Suprapubic skin (tissue), 4 donors: ENCODE measurements at regions not wholly inside any gene's neighbourhood (a gene's known extent, or its start where the extent isn't known, plus 50 kb on each side); places are given as distances from the start of the nearest gene placed in this dataset.

Experiments used
- DNase-seq, 2 donors: peaks; one replicate each; pipeline ENCODE4 v3.0.0-alpha.2; 2019; ENCODE audit warnings: low spot score in 2 of 2
- H3K27ac ChIP-seq: fragments of 200-600 bp; sonication (generic); one replicate; pipeline ENCODE4 v1.5.1; 2019
- H3K27me3 ChIP-seq: fragments of 200-600 bp; sonication (generic); one replicate; pipeline ENCODE4 v1.5.1; 2019
- H3K36me3 ChIP-seq: fragments of 200-600 bp; sonication (generic); one replicate; pipeline ENCODE4 v1.5.1; 2019
- H3K4me1 ChIP-seq: fragments of 200-600 bp; sonication (generic); one replicate; pipeline ENCODE4 v1.5.1; 2019
- H3K4me3 ChIP-seq: fragments of 200-600 bp; sonication (generic); one replicate; pipeline ENCODE4 v1.5.1; 2019; ENCODE audit warnings: mild to moderate bottlenecking
- H3K9me3 ChIP-seq: fragments of 200-600 bp; sonication (generic); one replicate; pipeline ENCODE4 v1.5.1; 2019
- EP300 ChIP-seq: sonication (generic); formaldehyde crosslinking; IDR thresholded peaks from one replicate; pipeline ENCODE4 v1.6.1; 2017; ENCODE audit warnings: antibody characterized with exemption
- POLR2A ChIP-seq, 2 donors: fragments of 450-650 bp; IDR thresholded peaks; one replicate each; pipeline ENCODE4 v1.6.1; 2017; ENCODE audit warnings: antibody characterized with exemption in 2 of 2, mild to moderate bottlenecking in 2 of 2, moderate library complexity in 2 of 2
- POLR2AphosphoS5 ChIP-seq, 3 donors: sonication (generic); formaldehyde crosslinking; IDR thresholded peaks; one replicate each; pipeline ENCODE4 v1.6.1; 2017; ENCODE audit warnings: antibody characterized with exemption in 3 of 3
- WGBS: methylation state at CpG from one replicate; pipeline ENCODE4 v1.1.5; 2018; 5-methylcytosine and 5-hydroxymethylcytosine counted together
- TF ChIP-seq, protein P1 (sequence below), 2 donors: fragments of 200-600 bp in 1 of 2; fragments of 450-650 bp in 1 of 2; sonication (generic) in 1 of 2; IDR thresholded peaks; one replicate each; pipeline ENCODE4 v1.5.1; 2016 to 2019; ENCODE audit warnings: antibody characterized with exemption in 2 of 2, mild to moderate bottlenecking in 1 of 2, moderate library complexity in 1 of 2

DNA sequence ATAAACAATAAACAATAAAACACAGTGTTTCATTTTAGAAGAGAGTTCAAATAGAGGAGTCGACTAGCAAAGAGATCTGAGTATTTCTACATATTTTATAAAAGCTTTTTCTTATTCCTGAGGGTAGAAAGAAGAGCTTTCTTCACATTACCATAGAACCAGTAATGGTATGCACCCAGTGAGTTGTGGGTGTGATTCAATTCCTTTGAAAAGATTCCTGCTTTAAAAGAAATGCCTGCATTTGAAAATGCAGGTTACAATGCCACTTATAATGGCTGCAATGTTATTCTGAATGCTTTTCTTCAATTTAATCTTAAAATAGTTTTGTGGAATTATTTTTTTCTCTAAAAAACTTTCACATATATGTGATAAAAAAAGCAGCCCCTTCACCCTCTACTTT is 178.1 kb downstream of the CDC14C start:
- no peaks in the 10 kb centered on the region for H3K4me1 ChIP-seq
- H3K27ac ChIP-seq: no peak overlapping the region
- H3K4me3 ChIP-seq: no peak overlapping the region
- no peak for DNase-seq
- no peaks in the 10 kb centered on the region for H3K9me3 ChIP-seq
- 22% methylated on average over 1 of the region's 1 CpG for WGBS
- TF ChIP-seq, protein P1, sequence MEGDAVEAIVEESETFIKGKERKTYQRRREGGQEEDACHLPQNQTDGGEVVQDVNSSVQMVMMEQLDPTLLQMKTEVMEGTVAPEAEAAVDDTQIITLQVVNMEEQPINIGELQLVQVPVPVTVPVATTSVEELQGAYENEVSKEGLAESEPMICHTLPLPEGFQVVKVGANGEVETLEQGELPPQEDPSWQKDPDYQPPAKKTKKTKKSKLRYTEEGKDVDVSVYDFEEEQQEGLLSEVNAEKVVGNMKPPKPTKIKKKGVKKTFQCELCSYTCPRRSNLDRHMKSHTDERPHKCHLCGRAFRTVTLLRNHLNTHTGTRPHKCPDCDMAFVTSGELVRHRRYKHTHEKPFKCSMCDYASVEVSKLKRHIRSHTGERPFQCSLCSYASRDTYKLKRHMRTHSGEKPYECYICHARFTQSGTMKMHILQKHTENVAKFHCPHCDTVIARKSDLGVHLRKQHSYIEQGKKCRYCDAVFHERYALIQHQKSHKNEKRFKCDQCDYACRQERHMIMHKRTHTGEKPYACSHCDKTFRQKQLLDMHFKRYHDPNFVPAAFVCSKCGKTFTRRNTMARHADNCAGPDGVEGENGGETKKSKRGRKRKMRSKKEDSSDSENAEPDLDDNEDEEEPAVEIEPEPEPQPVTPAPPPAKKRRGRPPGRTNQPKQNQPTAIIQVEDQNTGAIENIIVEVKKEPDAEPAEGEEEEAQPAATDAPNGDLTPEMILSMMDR (IDR thresholded peaks at IDR 0.05): no peak
- TF ChIP-seq POLR2A (IDR thresholded peaks at IDR 0.05): no peak
- TF ChIP-seq EP300: no peak
- no peak for TF ChIP-seq POLR2AphosphoS5 (IDR thresholded peaks at IDR 0.05)
- no peaks in the 10 kb centered on the region for H3K36me3 ChIP-seq
- H3K27me3 ChIP-seq: no peaks in the 10 kb centered on the region

DNA sequence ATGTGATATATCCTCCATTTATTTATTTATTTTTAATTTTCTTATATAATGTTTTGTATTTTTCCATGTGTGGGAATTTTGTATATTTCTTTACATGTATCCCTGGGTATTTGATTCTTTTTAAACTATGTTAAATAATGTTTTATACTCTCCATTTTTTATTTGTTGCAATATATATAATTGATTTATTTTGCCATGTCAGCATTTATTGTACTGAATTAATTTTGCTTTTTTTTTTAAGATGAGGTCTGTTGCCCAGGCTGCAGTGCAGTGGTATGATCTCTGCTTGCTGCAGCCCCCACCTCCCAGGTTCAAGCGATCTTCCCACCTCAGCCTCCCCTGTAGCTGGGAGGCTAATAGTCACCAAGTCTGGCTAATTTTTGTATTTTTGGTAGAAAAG is 187.4 kb downstream of the CDC14C start:
- Histone ChIP-seq H3K27ac (no peak overlapping the region), H3K4me1 (no peaks in the 10 kb centered on the region), H3K36me3 (no peaks in the 10 kb centered on the region), H3K27me3 (no peaks in the 10 kb centered on the region), H3K9me3 (no peaks in the 10 kb centered on the region), H3K4me3 (no peak overlapping the region)
- TF ChIP-seq, protein P1 (IDR thresholded peaks at IDR 0.05): no peak
- TF ChIP-seq POLR2AphosphoS5 (IDR thresholded peaks at IDR 0.05): no peak
- no peak for TF ChIP-seq POLR2A (IDR thresholded peaks at IDR 0.05)
- no peak for TF ChIP-seq EP300
- no peak for DNase-seq
- WGBS: 90% methylated on average over 1 of the region's 1 CpG

DNA sequence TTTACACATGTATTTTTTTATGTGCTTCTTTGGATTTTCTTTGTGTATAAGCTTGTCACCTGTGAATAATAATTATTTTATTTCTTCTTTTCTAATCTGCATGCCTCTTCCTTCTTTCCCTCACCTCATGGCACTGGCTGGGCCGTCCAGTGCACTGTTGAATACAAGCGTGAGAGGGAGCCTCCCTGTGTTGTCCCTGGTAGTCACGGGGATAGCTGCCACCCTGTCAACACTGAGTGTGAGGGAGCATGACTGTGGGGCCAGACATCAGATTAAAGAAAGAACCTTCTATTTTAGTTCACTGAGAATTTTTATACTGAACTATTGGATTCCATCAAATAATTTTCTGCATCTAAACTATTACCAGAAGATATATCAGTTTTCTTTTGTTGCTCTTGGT is 187.9 kb downstream of the CDC14C start:
- no peak overlapping the region for H3K4me3 ChIP-seq
- TF ChIP-seq POLR2A (IDR thresholded peaks at IDR 0.05) (no peak), POLR2AphosphoS5 (IDR thresholded peaks at IDR 0.05) (no peak), EP300 (no peak)
- TF ChIP-seq, protein P1 (IDR thresholded peaks at IDR 0.05): no peak
- DNase-seq: no peak
- no peak overlapping the region for H3K27ac ChIP-seq
- no peaks in the 10 kb centered on the region for H3K9me3 ChIP-seq
- 73% methylated on average over 3 of the region's 3 CpGs for WGBS
- no peaks in the 10 kb centered on the region for H3K27me3 ChIP-seq
- H3K36me3 ChIP-seq: no peaks in the 10 kb centered on the region
- H3K4me1 ChIP-seq: no peaks in the 10 kb centered on the region

DNA sequence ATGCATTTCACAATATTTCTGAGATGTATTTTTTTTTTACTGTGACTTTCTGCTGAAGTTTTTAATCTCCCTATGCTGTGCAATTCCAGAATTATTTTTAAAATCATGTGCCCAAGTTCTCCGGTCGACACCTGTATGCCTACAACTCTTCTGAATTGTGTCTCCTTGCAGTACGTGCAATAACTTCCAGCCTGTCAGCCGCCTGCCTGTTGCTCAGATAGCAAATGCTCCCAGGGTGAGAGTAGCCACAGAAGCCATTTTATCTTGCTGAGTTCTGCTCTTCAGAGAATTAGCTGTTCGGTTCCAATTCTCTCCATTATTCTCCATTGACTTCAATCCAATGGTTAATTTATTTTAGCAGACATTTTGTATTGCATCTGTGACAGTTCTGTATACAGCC is 188.3 kb downstream of the CDC14C start:
- no peaks in the 10 kb centered on the region for H3K36me3 ChIP-seq
- no peak for DNase-seq
- WGBS: 79% methylated on average over 5 of the region's 5 CpGs

DNA sequence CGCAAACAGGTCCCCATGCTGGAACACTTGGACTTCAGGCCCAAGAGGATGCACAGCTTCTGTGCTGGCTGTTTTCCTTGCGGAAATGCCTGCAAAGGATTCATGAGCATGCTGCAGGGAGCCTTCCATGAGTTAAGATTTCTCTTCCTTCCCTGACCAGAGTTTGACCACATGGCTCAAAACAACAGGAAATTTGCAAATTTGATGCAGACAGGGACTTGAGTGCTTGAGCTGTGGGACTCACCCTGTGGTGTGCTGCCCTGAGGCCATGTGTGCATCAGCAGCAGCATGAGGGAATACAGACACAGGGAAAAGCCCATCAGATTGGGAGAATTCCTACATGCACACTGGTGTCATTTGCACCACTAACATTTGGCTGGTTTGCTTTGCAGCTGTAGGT is 195.4 kb downstream of the CDC14C start:
- WGBS: 70% methylated on average over 1 of the region's 2 CpGs
- Histone ChIP-seq H3K36me3 (no peaks in the 10 kb centered on the region), H3K4me1 (no peaks in the 10 kb centered on the region), H3K4me3 (no peak overlapping the region), H3K27me3 (no peaks in the 10 kb centered on the region), H3K27ac (no peak overlapping the region), H3K9me3 (no peaks in the 10 kb centered on the region)
- DNase-seq: no peak
- no peak for TF ChIP-seq POLR2AphosphoS5 (IDR thresholded peaks at IDR 0.05)
- TF ChIP-seq, protein P1 (IDR thresholded peaks at IDR 0.05): no peak
- no peak for TF ChIP-seq POLR2A (IDR thresholded peaks at IDR 0.05)
- no peak for TF ChIP-seq EP300

More for the DNA sequence above, 188.3 kb downstream of the CDC14C start:
- TF ChIP-seq EP300: no peak
- TF ChIP-seq POLR2A (IDR thresholded peaks at IDR 0.05): no peak
- no peak for TF ChIP-seq POLR2AphosphoS5 (IDR thresholded peaks at IDR 0.05)
- TF ChIP-seq, protein P1 (IDR thresholded peaks at IDR 0.05): no peak
- Histone ChIP-seq H3K4me1 (no peaks in the 10 kb centered on the region), H3K27me3 (no peaks in the 10 kb centered on the region), H3K9me3 (no peaks in the 10 kb centered on the region), H3K4me3 (no peak overlapping the region), H3K27ac (no peak overlapping the region)
